GM12891 (cell line): ENCODE measurements at regions not wholly inside any gene's neighbourhood (a gene's known extent, or its start where the extent isn't known, plus 50 kb on each side); places are given as distances from the start of the nearest gene placed in this dataset.

Experiments
- DNase-seq: peaks from one replicate; pipeline ENCODE4 v3.0.0; 2011; ENCODE audit warnings: low spot score; ENCODE audit not compliant: insufficient read length
- FAIRE-seq: peaks from 2 replicates; lab custom pipeline; 2011; peaks lifted over from hg19 to GRCh38; lab: Jason Lieb, UNC
- PAX5 ChIP-seq: IDR thresholded peaks from 2 replicates; pipeline ENCODE4 v1.6.1; 2011; ENCODE audit warnings: low read length, moderate library complexity, mild to moderate bottlenecking; ENCODE audit not compliant: insufficient read depth, severe bottlenecking
- POLR2A ChIP-seq: IDR thresholded peaks from 2 replicates; pipeline ENCODE4 v1.6.1; 2011; ENCODE audit warnings: low read depth, low read length, control low read depth
- POLR2AphosphoS5 ChIP-seq: IDR thresholded peaks from 2 replicates; pipeline ENCODE4 v1.6.1; 2011; ENCODE audit warnings: low read depth, low read length, control low read depth
- POU2F2 ChIP-seq: IDR thresholded peaks from 2 replicates; pipeline ENCODE4 v1.6.1; 2011; ENCODE audit warnings: low read depth, mild to moderate bottlenecking, control low read depth, low read length, moderate library complexity
- SPI1 ChIP-seq: IDR thresholded peaks from 2 replicates; pipeline ENCODE4 v1.6.1; 2011; ENCODE audit warnings: low read depth, low read length, control low read depth
- TAF1 ChIP-seq: IDR thresholded peaks from 2 replicates; pipeline ENCODE4 v1.6.1; 2011; ENCODE audit warnings: low read depth, low read length, control low read depth

- TF ChIP-seq POU2F2 (no peak), POLR2AphosphoS5 (no peak), TAF1 (no peak), PAX5 (no peak)
- no peak for FAIRE-seq
- no peak for DNase-seq
Measured at GRCh38 chr15:85869124-85869523, 74.4 kb upstream of the KLHL25 start.

- DNase-seq (no peak), FAIRE-seq (no peak)
- TF ChIP-seq POLR2A (no peak), POLR2AphosphoS5 (no peak), PAX5 (no peak), TAF1 (no peak), SPI1 (no peak), POU2F2 (no peak)
Measured at GRCh38 chr15:85870216-85871014, 75.7 kb upstream of the KLHL25 start.

- TF ChIP-seq POLR2A: no peak
- TF ChIP-seq PAX5: no peak
- no peak for TF ChIP-seq POU2F2
- TF ChIP-seq SPI1: no peak
- no peak for TF ChIP-seq POLR2AphosphoS5
- TF ChIP-seq TAF1: no peak
- no peak for FAIRE-seq
- DNase-seq: no peak
Measured at GRCh38 chr15:85871545-85871944, 76.8 kb upstream of the KLHL25 start.

- FAIRE-seq (no peak), DNase-seq (no peak)
- TF ChIP-seq POLR2A (no peak), POLR2AphosphoS5 (no peak), POU2F2 (no peak), PAX5 (no peak), TAF1 (no peak), SPI1 (no peak)
Measured at GRCh38 chr15:85872125-85872524, 77.4 kb upstream of the KLHL25 start.

GRCh38 chr15:85874236-85874635, 79.5 kb upstream of the KLHL25 start:
- DNase-seq (no peak), FAIRE-seq (no peak)
- TF ChIP-seq POLR2A: no peak
- TF ChIP-seq POU2F2: no peak
- no peak for TF ChIP-seq TAF1
- no peak for TF ChIP-seq SPI1
- no peak for TF ChIP-seq POLR2AphosphoS5
- no peak for TF ChIP-seq PAX5

GRCh38 chr15:85875756-85876155, 81.0 kb upstream of the KLHL25 start:
- no peak for FAIRE-seq
- TF ChIP-seq POLR2AphosphoS5 (no peak), POLR2A (no peak), SPI1 (no peak), POU2F2 (no peak), TAF1 (no peak), PAX5 (no peak)
- DNase-seq: no peak

GRCh38 chr15:85878828-85879225, 84.1 kb upstream of the KLHL25 start:
- DNase-seq (no peak), FAIRE-seq (no peak)
- TF ChIP-seq POLR2AphosphoS5 (no peak), POLR2A (no peak), POU2F2 (no peak), TAF1 (no peak), SPI1 (no peak), PAX5 (no peak)

GRCh38 chr15:85879334-85880163, 84.8 kb upstream of the KLHL25 start:
- no peak for DNase-seq
- TF ChIP-seq PAX5: no peak
- no peak for TF ChIP-seq POLR2A
- TF ChIP-seq POU2F2: no peak
- TF ChIP-seq SPI1: no peak
- TF ChIP-seq POLR2AphosphoS5: no peak
- TF ChIP-seq TAF1: no peak

GRCh38 chr15:85880501-85881190, 85.9 kb upstream of the KLHL25 start:
- DNase-seq: no peak
- TF ChIP-seq POU2F2 (no peak), SPI1 (no peak), PAX5 (no peak), POLR2A (no peak), POLR2AphosphoS5 (no peak), TAF1 (no peak)
- FAIRE-seq: no peak

More at GRCh38 chr15:85879334-85880163, 84.8 kb upstream of the KLHL25 start:
- FAIRE-seq: no peak

GRCh38 chr15:85886309-85886811, 91.6 kb upstream of the KLHL25 start:
- FAIRE-seq (no peak), DNase-seq (no peak)
- no peak for TF ChIP-seq PAX5
- TF ChIP-seq POLR2A: no peak
- TF ChIP-seq POLR2AphosphoS5: no peak
- no peak for TF ChIP-seq TAF1
- TF ChIP-seq POU2F2: no peak
- no peak for TF ChIP-seq SPI1
